IMR-90 (cell line): ENCODE measurements at regions not wholly inside any gene's neighbourhood (a gene's known extent, or its start where the extent isn't known, plus 50 kb on each side); places are given as distances from the start of the nearest gene placed in this dataset.

Experiments used
- ATAC-seq: fragments of 200-7000 bp; cut with Tn5 transposase; 2 replicates; pipeline ENCODE4 v1.9.1; 2020; ENCODE audit warnings: low read depth, mild to moderate bottlenecking, moderate library complexity
- BruUV-seq: library from RNA; stranded (reverse); fragments of 400-500 nt; replicated peaks from 2 replicates; lab custom pipeline; 2021; lab: Mats Ljungman, UMichigan
- CTCF ChIA-PET: fragments of 300-600 bp; formaldehyde crosslinking; extraction: SDS; loops from one replicate; lab custom pipeline; 2021; ENCODE audit warnings: antibody characterized with exemption; lab: Yijun Ruan, JAX
- POLR2A ChIA-PET: fragments of 300-600 bp; sonication (Branson Sonifier 250); formaldehyde crosslinking; loops from one replicate; lab custom pipeline; 2022; ENCODE audit warnings: antibody characterized with exemption; ENCODE audit not compliant: unreplicated experiment; lab: Charles Lee
- DNase-seq: peaks from one replicate; pipeline ENCODE4 v3.0.0; 2013
- H2AFZ ChIP-seq: replicated peaks from 2 replicates; pipeline ENCODE3; 2013; ENCODE audit warnings: low read length, mild to moderate bottlenecking; ENCODE audit not compliant: poor library complexity
- H2AK5ac ChIP-seq: 2 replicates; pipeline ENCODE4 v1.6.1; 2013; ENCODE audit warnings: low read depth, low read length, inconsistent platforms
- H2AK9ac ChIP-seq: replicated peaks from 2 replicates; pipeline ENCODE3; 2013; ENCODE audit warnings: mild to moderate bottlenecking, low read depth, low read length, moderate library complexity; ENCODE audit not compliant: poor library complexity
- H2BK120ac ChIP-seq: 2 replicates; pipeline ENCODE4 v1.6.1; 2013; ENCODE audit warnings: low read depth, low read length, inconsistent platforms
- H2BK15ac ChIP-seq: 3 replicates; pipeline ENCODE4 v1.6.1; 2013; ENCODE audit warnings: low read depth, low read length, inconsistent platforms
- H2BK20ac ChIP-seq: 2 replicates; pipeline ENCODE4 v1.6.1; 2013; ENCODE audit warnings: low read depth, mild to moderate bottlenecking, inconsistent platforms, low read length, moderate library complexity
- H2BK5ac ChIP-seq: 2 replicates; pipeline ENCODE4 v1.6.1; 2013; ENCODE audit warnings: mild to moderate bottlenecking, low read depth, low read length, inconsistent platforms; ENCODE audit not compliant: poor library complexity, severe bottlenecking
- H3K14ac ChIP-seq: replicated peaks from 2 replicates; pipeline ENCODE4 v1.6.1; 2013; ENCODE audit warnings: low read depth, low read length, inconsistent platforms
- H3K18ac ChIP-seq: 2 replicates; pipeline ENCODE4 v1.6.1; 2013; ENCODE audit warnings: low read depth, low read length, control low read depth
- H3K23ac ChIP-seq: 2 replicates; pipeline ENCODE4 v1.6.1; 2013; ENCODE audit warnings: low read depth, low read length, inconsistent platforms
- H3K27ac ChIP-seq: 2 replicates; pipeline ENCODE4 v1.5.1; 2013; ENCODE audit warnings: mild to moderate bottlenecking, control low read depth, low read length; ENCODE audit not compliant: insufficient read depth
- H3K27me3 ChIP-seq: 2 replicates; pipeline ENCODE4 v1.6.1; 2013; ENCODE audit warnings: low read length; ENCODE audit not compliant: control insufficient read depth, insufficient read depth
- H3K36me3 ChIP-seq: 2 replicates; pipeline ENCODE4 v1.6.1; 2013; ENCODE audit warnings: low read length, mixed read lengths; ENCODE audit not compliant: control insufficient read depth, insufficient read depth
- H3K4ac ChIP-seq: 2 replicates; pipeline ENCODE4 v1.6.1; 2013; ENCODE audit warnings: low read depth, low read length, inconsistent platforms
- H3K4me1 ChIP-seq: 2 replicates; pipeline ENCODE4 v1.6.1; 2013; ENCODE audit warnings: low read length, mixed read lengths; ENCODE audit not compliant: control insufficient read depth, insufficient read depth
- H3K4me2 ChIP-seq: 2 replicates; pipeline ENCODE4 v1.6.1; 2013; ENCODE audit warnings: low read depth, mild to moderate bottlenecking, control low read depth, low read length, moderate library complexity
- H3K4me3 ChIP-seq: 2 replicates; pipeline ENCODE4 v1.5.1; 2013; ENCODE audit warnings: low read depth, mild to moderate bottlenecking, control low read depth, low read length, moderate library complexity; ENCODE audit not compliant: insufficient read depth
- H3K56ac ChIP-seq: 2 replicates; pipeline ENCODE4 v1.6.1; 2013; ENCODE audit warnings: low read length, inconsistent platforms; ENCODE audit not compliant: insufficient read depth; ENCODE audit errors: extremely low read depth
- H3K79me1 ChIP-seq, 2 experiments: 2 replicates each; pipeline ENCODE4 v1.6.1; 2013; ENCODE audit warnings: low read length in 2 of 2, inconsistent platforms in 1 of 2, low read depth in 1 of 2
- H3K9ac ChIP-seq: 2 replicates; pipeline ENCODE4 v1.6.1; 2013; ENCODE audit warnings: low read depth, low read length, control low read depth
- H3K9me1 ChIP-seq: 2 replicates; pipeline ENCODE4 v1.6.1; 2013; ENCODE audit warnings: low read length, inconsistent platforms; ENCODE audit not compliant: insufficient read depth
- H3K9me3 ChIP-seq: 2 replicates; pipeline ENCODE4 v1.6.1; 2013; ENCODE audit warnings: low read length; ENCODE audit not compliant: control insufficient read depth, insufficient read depth
- H4K20me1 ChIP-seq: 2 replicates; pipeline ENCODE4 v1.6.1; 2013; ENCODE audit warnings: low read length, inconsistent platforms; ENCODE audit not compliant: insufficient read depth
- H4K5ac ChIP-seq: 2 replicates; pipeline ENCODE4 v1.6.1; 2013; ENCODE audit warnings: mild to moderate bottlenecking, low read depth, low read length, control low read depth
- H4K8ac ChIP-seq, 2 experiments: 2 replicates each; pipeline ENCODE4 v1.6.1; 2013; ENCODE audit warnings: low read depth in 2 of 2, low read length in 2 of 2, control low read depth in 1 of 2, inconsistent platforms in 1 of 2
- H4K91ac ChIP-seq: 2 replicates; pipeline ENCODE4 v1.6.1; 2013; ENCODE audit warnings: low read depth, low read length, inconsistent platforms; ENCODE audit not compliant: insufficient read depth
- RFX5 ChIP-seq: IDR thresholded peaks from 2 replicates; pipeline ENCODE4 v1.8.0; 2012; ENCODE audit warnings: low read depth, mild to moderate bottlenecking, low read length, moderate library complexity
- WGBS, 2 experiments: methylation state at CpG; one replicate each; pipeline versions ENCODE4 v1.1.5 to v1.1.7; 2013; ENCODE audit warnings: missing lambda C conversion rate in 2 of 2; ENCODE audit not compliant: insufficient read length in 1 of 2; ENCODE audit errors: extremely low coverage in 2 of 2; 5-methylcytosine and 5-hydroxymethylcytosine counted together
- dilution Hi-C: fragments of 300-500 bp; cut with HindIII; formaldehyde crosslinking; loops from one replicate; pipeline ENCODE4 v1.14.3; 2018; ENCODE audit warnings: low sequenced_read_pairs; ENCODE audit not compliant: unreplicated experiment
- in situ Hi-C: fragments of 300-500 bp; cut with MboI; formaldehyde crosslinking; loops from 3 replicates; pipeline ENCODE4 v1.14.3; 2019; ENCODE audit warnings: low sequenced_read_pairs, inconsistent platforms, mixed read lengths
- intact Hi-C: fragments of 100-400 bp; cut with micrococcal nuclease; formaldehyde crosslinking; loops from 2 replicates; pipeline ENCODE4 v1.10.0; 2022

DNA sequence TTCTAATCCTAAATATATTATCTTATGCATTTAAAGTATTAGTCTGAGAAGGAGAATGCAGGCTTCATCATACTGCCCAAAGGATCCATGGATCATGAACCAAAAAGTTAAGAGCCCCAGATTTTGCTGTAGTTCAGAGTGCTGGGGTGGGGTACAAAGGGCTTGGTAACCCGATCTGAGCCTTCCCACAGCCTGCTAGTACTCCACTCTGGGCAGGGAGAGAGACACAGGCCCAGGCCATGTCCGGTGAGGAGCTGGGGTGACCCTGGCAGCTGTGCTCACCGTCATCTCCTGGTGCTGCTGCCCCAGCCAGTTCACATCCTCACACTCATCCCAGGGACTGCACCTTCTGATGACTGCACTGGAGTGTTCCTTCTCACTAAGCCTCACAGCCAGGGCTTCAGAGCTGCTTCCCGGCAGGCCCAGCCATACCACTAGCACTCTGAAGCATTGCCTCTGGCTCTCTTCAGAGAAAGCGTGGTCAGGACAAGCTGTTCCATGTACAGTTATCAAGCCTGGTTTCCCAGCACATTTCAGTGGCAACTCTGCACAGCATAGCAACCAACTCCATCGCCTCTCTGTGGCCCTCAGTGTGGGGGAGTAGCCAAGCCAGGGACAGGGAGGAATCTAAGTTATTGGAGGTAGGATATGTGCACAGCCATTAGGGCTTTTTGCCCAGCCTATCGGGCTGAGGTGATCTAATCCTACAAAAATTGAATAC, 189.0 kb upstream of the CTAGE1 start:
- ChIA-PET CTCF (no interaction called here), POLR2A (no interaction called here)
- Histone ChIP-seq H3K4me3 (no peak overlapping the region), H3K27ac (no peak overlapping the region), H3K4ac (peak overlapping the region; percentile 19), H4K20me1 (no peaks in the 10 kb centered on the region), H3K36me3 (no peaks in the 10 kb centered on the region), H3K18ac (peak overlapping the region; percentile 3; the same call in 1 of the 2 replicates), H2BK20ac (peak overlapping the region; percentile 34; the same call in 1 of the 2 replicates), H2AFZ (peak overlapping the region; percentile 47), H2AK9ac (no peak overlapping the region), H3K14ac (peak overlapping the region; percentile 33), H2BK15ac (peak overlapping the region; percentile 44; the same call in 2 of the 3 replicates), H3K4me1 (peaks cover 13% of the 10 kb centered on the region), H3K9me3 (no peaks in the 10 kb centered on the region), H4K8ac (peak overlapping the region in 1 of 2 experiments; percentile 15; a peak in 2 of 4 replicates), H3K23ac (0 out of 2 replicates have a peak overlapping the region, but pooled peaks have one; percentile 19), H4K5ac (peak overlapping the region; percentile 0; the same call in 1 of the 2 replicates), H4K91ac (peak overlapping the region; percentile 46; the same call in 1 of the 2 replicates), H3K79me1 (no peaks in the 10 kb centered on the region), H2AK5ac (peak overlapping the region; percentile 23; the same call in 1 of the 2 replicates), H2BK120ac (peak overlapping the region; percentile 39), H3K9ac (no peak overlapping the region), H3K56ac (no peak overlapping the region), H3K27me3 (peaks cover 2% of the 10 kb centered on the region; the same call in 1 of the 2 replicates), H3K4me2 (no peak overlapping the region), H2BK5ac (no peak overlapping the region), H3K9me1 (no peaks in the 10 kb centered on the region)
- intact Hi-C loops: no loop called here
- BruUV-seq: no TSS peak
- ATAC-seq (peak; percentile 64), DNase-seq (peak; percentile 54)
- dilution Hi-C loops: no loop called here
- in situ Hi-C loops: no loop called here
- WGBS, 2 experiments: 97% methylated on average over 4 of the region's 7 CpGs; no CpG with 5 or more reads in 1 of the 2 experiments
- TF ChIP-seq RFX5: no peak
